H1 (cell line): ENCODE measurements at regions not wholly inside any gene's neighbourhood (a gene's known extent, or its start where the extent isn't known, plus 50 kb on each side); places are given as distances from the start of the nearest gene placed in this dataset.

Experiments used
- CTCF ChIA-PET: fragments of 300-600 bp; sonication (Branson Sonifier 250); formaldehyde crosslinking; loops from one replicate; lab custom pipeline; 2021; ENCODE audit not compliant: partially characterized antibody; lab: Charles Lee
- POLR2A ChIA-PET: fragments of 300-600 bp; sonication (Branson Sonifier 250); formaldehyde crosslinking; loops from one replicate; lab custom pipeline; 2021; ENCODE audit warnings: inconsistent platforms; ENCODE audit not compliant: partially characterized antibody; lab: Charles Lee
- DNase-seq, 2 experiments: peaks; one replicate each; pipeline versions ENCODE4 v3.0.0 to v3.0.0-alpha.2; 2010 to 2022; ENCODE audit warnings: low spot score in 2 of 2, low read depth in 1 of 2, mixed read lengths in 1 of 2
- FAIRE-seq: peaks from 2 replicates; lab custom pipeline; 2011; peaks lifted over from hg19 to GRCh38; lab: Jason Lieb, UNC
- H2AFZ ChIP-seq: 2 replicates; pipeline ENCODE4 v1.8.1; 2012; ENCODE audit warnings: low read length, inconsistent platforms
- H2AK5ac ChIP-seq: 2 replicates; pipeline ENCODE4 v1.6.1; 2013; ENCODE audit warnings: low read depth, low read length
- H2BK120ac ChIP-seq: replicated peaks from 2 replicates; pipeline ENCODE3; 2013; ENCODE audit warnings: low read depth, low read length, inconsistent platforms
- H2BK12ac ChIP-seq: 2 replicates; pipeline ENCODE4 v1.6.1; 2013; ENCODE audit warnings: low read depth, low read length
- H2BK15ac ChIP-seq: 2 replicates; pipeline ENCODE4 v1.6.1; 2013; ENCODE audit warnings: low read length
- H2BK20ac ChIP-seq: 2 replicates; pipeline ENCODE4 v1.6.1; 2013; ENCODE audit warnings: low read length
- H2BK5ac ChIP-seq: 2 replicates; pipeline ENCODE4 v1.6.1; 2013; ENCODE audit warnings: low read depth, low read length
- H3K14ac ChIP-seq: 2 replicates; pipeline ENCODE4 v1.6.1; 2013; ENCODE audit warnings: inconsistent platforms; ENCODE audit not compliant: insufficient read length
- H3K18ac ChIP-seq: 2 replicates; pipeline ENCODE4 v1.6.1; 2013; ENCODE audit warnings: low read length; ENCODE audit errors: extremely low read depth
- H3K23ac ChIP-seq: 2 replicates; pipeline ENCODE4 v1.6.1; 2013; ENCODE audit warnings: inconsistent platforms; ENCODE audit not compliant: insufficient read length
- H3K23me2 ChIP-seq: 2 replicates; pipeline ENCODE4 v1.6.1; 2013; ENCODE audit warnings: low read depth, low read length
- H3K27ac ChIP-seq: 2 replicates; pipeline ENCODE4 v1.6.1; 2011; ENCODE audit warnings: low read depth, low read length, inconsistent platforms
- H3K27me3 ChIP-seq, 4 experiments: replicated peaks in 1 of 4; 1 replicate in 1 of 4; 2 replicates in 3 of 4; pipeline versions ENCODE4 v1.6.1 to v1.8.1; 2011 to 2013; ENCODE audit warnings: low read length in 3 of 4, mild to moderate bottlenecking in 3 of 4, inconsistent platforms in 2 of 4, mixed read lengths in 2 of 4, moderate library complexity in 1 of 4; ENCODE audit not compliant: control insufficient read depth in 3 of 4, insufficient read depth in 3 of 4; ENCODE audit errors: extremely low read depth in 1 of 4
- H3K36me3 ChIP-seq, 4 experiments: 2 replicates each; pipeline versions ENCODE4 v1.6.1 to v1.8.1; 2011 to 2013; ENCODE audit warnings: mild to moderate bottlenecking in 4 of 4, low read length in 3 of 4, moderate library complexity in 2 of 4, control low read depth in 1 of 4, inconsistent platforms in 1 of 4; ENCODE audit not compliant: insufficient read depth in 4 of 4, control insufficient read depth in 2 of 4
- H3K4ac ChIP-seq: replicated peaks from 2 replicates; pipeline ENCODE3; 2013; ENCODE audit warnings: low read length, low read depth, mixed read lengths, inconsistent platforms; ENCODE audit not compliant: insufficient read length
- H3K4me1 ChIP-seq, 4 experiments: replicated peaks in 1 of 4; 1 replicate in 1 of 4; 2 replicates in 3 of 4; pipeline versions ENCODE4 v1.6.1 to v1.8.1; 2011 to 2013; ENCODE audit warnings: low read length in 3 of 4, inconsistent platforms in 2 of 4, mixed read lengths in 1 of 4; ENCODE audit not compliant: insufficient read depth in 4 of 4, control insufficient read depth in 3 of 4
- H3K4me2 ChIP-seq, 2 experiments: 2 replicates each; pipeline versions ENCODE4 v1.6.1 to v1.8.1; 2011 to 2013; ENCODE audit warnings: low read depth in 2 of 2, low read length in 2 of 2, control low read depth in 1 of 2, inconsistent platforms in 1 of 2, mild to moderate bottlenecking in 1 of 2; ENCODE audit not compliant: insufficient read depth in 1 of 2
- H3K4me3 ChIP-seq, 4 experiments: fragments of 200-600, 300-600 bp in 1 of 4; sonication (generic), shearing (Covaris generic), sonication (Bioruptor Twin) in 1 of 4; 2 replicates each; pipeline versions ENCODE4 v1.5.1 to v1.8.1; 2011 to 2016; ENCODE audit warnings: low read length in 4 of 4, low read depth in 3 of 4, control low read depth in 2 of 4, inconsistent platforms in 2 of 4, mild to moderate bottlenecking in 2 of 4, mixed read lengths in 1 of 4, moderate library complexity in 1 of 4; ENCODE audit not compliant: insufficient read depth in 2 of 4; ENCODE audit errors: extremely low read depth in 1 of 4
- H3K56ac ChIP-seq: replicated peaks from 2 replicates; pipeline ENCODE3; 2013; ENCODE audit warnings: low read depth, mild to moderate bottlenecking, mixed read lengths, low read length, inconsistent platforms; ENCODE audit not compliant: insufficient read length
- H3K79me1 ChIP-seq: 2 replicates; pipeline ENCODE4 v1.6.1; 2013; ENCODE audit warnings: low read depth, low read length, control low read depth
- H3K79me2 ChIP-seq, 2 experiments: 2 replicates each; pipeline versions ENCODE4 v1.6.1 to v1.8.1; 2012 to 2013; ENCODE audit warnings: low read length in 2 of 2, mild to moderate bottlenecking in 2 of 2, inconsistent platforms in 1 of 2; ENCODE audit not compliant: insufficient read depth in 2 of 2, control insufficient read depth in 1 of 2
- H3K9ac ChIP-seq, 4 experiments: replicated peaks in 1 of 4; 1 replicate in 1 of 4; 2 replicates in 3 of 4; pipeline versions ENCODE4 v1.6.1 to v1.8.1; 2011 to 2013; ENCODE audit warnings: low read depth in 3 of 4, low read length in 3 of 4, control low read depth in 2 of 4, mild to moderate bottlenecking in 2 of 4, moderate library complexity in 2 of 4, inconsistent platforms in 1 of 4; ENCODE audit errors: extremely low read depth in 1 of 4
- H3K9me3 ChIP-seq, 2 experiments: 2 replicates each; pipeline versions ENCODE4 v1.6.1 to v1.8.1; 2012 to 2013; ENCODE audit warnings: mild to moderate bottlenecking in 2 of 2, moderate library complexity in 2 of 2, control low read depth in 1 of 2, inconsistent platforms in 1 of 2, low read depth in 1 of 2, low read length in 1 of 2, mixed read lengths in 1 of 2; ENCODE audit not compliant: insufficient read depth in 2 of 2
- H4K20me1 ChIP-seq, 2 experiments: replicated peaks in 1 of 2; 2 replicates each; pipeline versions ENCODE3 to v1.8.1; 2011 to 2013; ENCODE audit warnings: inconsistent platforms in 2 of 2, low read length in 2 of 2, mild to moderate bottlenecking in 1 of 2; ENCODE audit not compliant: insufficient read depth in 2 of 2, control insufficient read depth in 1 of 2
- H4K5ac ChIP-seq: 2 replicates; pipeline ENCODE4 v1.6.1; 2013; ENCODE audit warnings: low read length, low read depth, mixed read lengths, inconsistent platforms; ENCODE audit not compliant: insufficient read length
- H4K8ac ChIP-seq: 2 replicates; pipeline ENCODE4 v1.8.0; 2013; ENCODE audit warnings: mild to moderate bottlenecking, moderate library complexity, low read length, inconsistent platforms; ENCODE audit not compliant: insufficient read depth; ENCODE audit errors: extremely low read depth
- H4K91ac ChIP-seq: replicated peaks from 2 replicates; pipeline ENCODE3; 2013; ENCODE audit warnings: low read length, mixed read lengths, inconsistent platforms; ENCODE audit not compliant: insufficient read length
- EGR1 ChIP-seq: IDR thresholded peaks from 2 replicates; pipeline ENCODE4 v1.6.1; 2011; ENCODE audit warnings: low read depth, low read length, borderline replicate concordance
- EP300 ChIP-seq, 2 experiments: IDR thresholded peaks; 1 replicate in 1 of 2; 2 replicates in 1 of 2; pipeline ENCODE4 v1.6.1; 2011 to 2012; ENCODE audit warnings: low read depth in 2 of 2, low read length in 2 of 2, mild to moderate bottlenecking in 2 of 2, borderline replicate concordance in 1 of 2, inconsistent platforms in 1 of 2, moderate library complexity in 1 of 2
- SIX5 ChIP-seq: IDR thresholded peaks from 2 replicates; pipeline ENCODE4 v1.6.1; 2011; ENCODE audit warnings: mild to moderate bottlenecking, low read depth, low read length
- SP4 ChIP-seq: IDR thresholded peaks from 2 replicates; pipeline ENCODE4 v1.6.1; 2012; ENCODE audit warnings: low read length, inconsistent platforms
- WGBS, 2 experiments: shearing (Covaris generic) in 1 of 2; methylation state at CpG; one replicate each; pipeline versions ENCODE4 v1.1.6 to v1.1.7; 2013 to 2015; ENCODE audit warnings: low lambda C conversion rate in 2 of 2, mixed read lengths in 2 of 2, inconsistent platforms in 1 of 2, low coverage in 1 of 2, missing lambda C conversion rate in 1 of 2; ENCODE audit not compliant: insufficient replicate concordance in 2 of 2, insufficient coverage in 1 of 2, insufficient read length in 1 of 2; ENCODE audit errors: extremely low coverage in 1 of 2, missing lambda C conversion rate in 1 of 2; 5-methylcytosine and 5-hydroxymethylcytosine counted together
- TF ChIP-seq, protein P1 (sequence below): IDR thresholded peaks from 2 replicates; pipeline ENCODE4 v1.6.1; 2012; ENCODE audit warnings: inconsistent platforms

DNA sequence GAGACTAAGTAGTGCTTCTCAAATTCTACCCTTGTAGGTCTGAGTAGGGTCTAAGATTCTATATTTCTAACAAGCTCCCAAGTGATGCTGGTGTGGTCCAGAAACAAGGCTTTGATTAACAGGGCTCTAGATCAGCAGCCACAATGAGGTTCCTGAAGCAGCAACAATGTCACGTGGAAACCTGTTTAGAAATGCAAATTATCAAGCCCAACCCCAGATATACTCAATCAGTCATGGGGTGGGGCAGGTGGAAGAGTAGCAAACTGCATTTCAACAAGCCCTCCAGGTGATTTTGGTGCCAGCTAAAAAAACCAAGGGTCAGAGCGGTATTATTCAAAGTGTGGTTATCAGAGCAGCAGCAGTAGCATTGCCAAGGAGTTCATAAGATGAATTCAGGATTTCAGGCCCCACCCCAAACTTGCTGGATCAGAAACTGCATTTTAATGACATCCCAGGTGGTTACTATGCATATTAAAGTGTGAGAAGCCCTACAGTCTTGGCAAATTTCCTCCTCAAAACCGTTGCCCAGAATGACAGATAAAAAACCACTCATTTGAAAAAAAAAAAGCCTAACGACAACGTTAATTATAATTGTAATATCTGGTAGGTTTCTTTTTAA is 199.2 kb downstream of the AHR start:
- WGBS, 2 experiments = 52% methylated on average over 5 of the region's 5 CpGs; no CpG with 5 or more reads in 1 of the 2 experiments

More for the DNA sequence above, 199.2 kb downstream of the AHR start:
- no peaks in the 10 kb centered on the region for H3K79me2 ChIP-seq
- no peaks in the 10 kb centered on the region for H3K36me3 ChIP-seq
- TF ChIP-seq EGR1 (no peak), EP300 (IDR thresholded peaks at IDR 0.05; ENCODE audit: borderline replicate concordance in 1 of 2, low read depth in 2 of 2, low read length in 2 of 2) (0 out of 3 replicates have a peak, but pooled peaks of 1 of the 2 experiments have one; percentile 20), SIX5 (no peak), SP4 (no peak)
- TF ChIP-seq, protein P1, sequence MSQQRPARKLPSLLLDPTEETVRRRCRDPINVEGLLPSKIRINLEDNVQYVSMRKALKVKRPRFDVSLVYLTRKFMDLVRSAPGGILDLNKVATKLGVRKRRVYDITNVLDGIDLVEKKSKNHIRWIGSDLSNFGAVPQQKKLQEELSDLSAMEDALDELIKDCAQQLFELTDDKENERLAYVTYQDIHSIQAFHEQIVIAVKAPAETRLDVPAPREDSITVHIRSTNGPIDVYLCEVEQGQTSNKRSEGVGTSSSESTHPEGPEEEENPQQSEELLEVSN = no peak
- H4K20me1 ChIP-seq = no peaks in the 10 kb centered on the region
- H2BK5ac ChIP-seq = no peak overlapping the region
- no peak overlapping the region for H3K56ac ChIP-seq
- H3K9ac ChIP-seq = no peak overlapping the region
- no peak overlapping the region for H2AK5ac ChIP-seq
- H4K8ac ChIP-seq = no peak overlapping the region
- peak; percentile 65 for FAIRE-seq
- H3K4ac ChIP-seq = no peak overlapping the region
- H2BK20ac ChIP-seq = no peak overlapping the region
- H3K23ac ChIP-seq = no peak overlapping the region
- no peaks in the 10 kb centered on the region for H3K79me1 ChIP-seq
- H4K5ac ChIP-seq = no peak overlapping the region
- no peaks in the 10 kb centered on the region for H3K9me3 ChIP-seq
- H3K14ac ChIP-seq = no peak overlapping the region
- H2AFZ ChIP-seq = peak overlapping the region; percentile 12; the same call in 1 of the 2 replicates
- DNase-seq = no peak
- CTCF ChIA-PET = interaction anchor here (1.3 kb wide), 1 partner anchor 22 kb away, joined by 6 read pairs; no protein-coding TSS in a partner anchor
- no peaks in the 10 kb centered on the region for H3K27me3 ChIP-seq
- H3K18ac ChIP-seq = no peak overlapping the region
- H3K23me2 ChIP-seq = no peaks in the 10 kb centered on the region
- no peak overlapping the region for H3K27ac ChIP-seq
- H3K4me2 ChIP-seq = no peak overlapping the region
- POLR2A ChIA-PET = no interaction called here
- no peak overlapping the region for H2BK120ac ChIP-seq
- H4K91ac ChIP-seq = no peak overlapping the region
- H3K4me1 ChIP-seq = peaks cover 4 to 14% (median 9%) of the 10 kb centered on the region in 4 experiments
- H2BK15ac ChIP-seq = no peak overlapping the region
- no peak overlapping the region for H2BK12ac ChIP-seq
- no peak overlapping the region for H3K4me3 ChIP-seq
